IPS-NIHi7 (cell line): ENCODE measurements at regions not wholly inside any gene's neighbourhood (a gene's known extent, or its start where the extent isn't known, plus 50 kb on each side); places are given as distances from the start of the nearest gene placed in this dataset.
"Not testable (repeated sequence)": the region's sequence is repeated elsewhere in the genome, so short reads cannot be mapped to it uniquely, and the experiment has no call there.

Source experiments
- DNase-seq: peaks from one replicate; pipeline ENCODE4 v3.0.0; 2012; ENCODE audit warnings: mixed read lengths; ENCODE audit errors: extremely low spot score

- no peak for DNase-seq
Measured at GRCh38 chrX:55981603-55982002, 250.6 kb upstream of the KLF8 start.

GRCh38 chrX:55996649-55997048, 235.5 kb upstream of the KLF8 start:
- no peak for DNase-seq

- no peak for DNase-seq
Measured at GRCh38 chrX:56000174-56000573, 232.0 kb upstream of the KLF8 start.

- DNase-seq = no peak
Measured at GRCh38 chrX:56000729-56001128, 231.4 kb upstream of the KLF8 start.

- DNase-seq = no peak
Measured at GRCh38 chrX:56025872-56026571, 206.1 kb upstream of the KLF8 start.

GRCh38 chrX:56026815-56027214, 205.3 kb upstream of the KLF8 start:
- no peak for DNase-seq

GRCh38 chrX:56029188-56029587, 203.0 kb upstream of the KLF8 start:
- DNase-seq = no peak

- no peak for DNase-seq
Measured at GRCh38 chrX:56029691-56030090, 202.5 kb upstream of the KLF8 start.

GRCh38 chrX:56031409-56031808, 200.7 kb upstream of the KLF8 start:
- no peak for DNase-seq

GRCh38 chrX:56033495-56034180, 198.5 kb upstream of the KLF8 start:
- DNase-seq = no peak

GRCh38 chrX:56052673-56053330, 179.4 kb upstream of the KLF8 start:
- not testable (repeated sequence) for DNase-seq

GRCh38 chrX:56057325-56057724, 174.8 kb upstream of the KLF8 start:
- no peak for DNase-seq

GRCh38 chrX:56066016-56066415, 166.1 kb upstream of the KLF8 start:
- DNase-seq = no peak

GRCh38 chrX:56068274-56068758, 163.8 kb upstream of the KLF8 start:
- DNase-seq = no peak

- DNase-seq = no peak
Measured at GRCh38 chrX:56069299-56069931, 162.7 kb upstream of the KLF8 start.

GRCh38 chrX:56089376-56089775, 142.8 kb upstream of the KLF8 start:
- DNase-seq = no peak

- no peak for DNase-seq
Measured at GRCh38 chrX:56099271-56099670, 132.9 kb upstream of the KLF8 start.

- DNase-seq = no peak
Measured at GRCh38 chrX:56107320-56107719, 124.8 kb upstream of the KLF8 start.

GRCh38 chrX:56113785-56114436, 118.2 kb upstream of the KLF8 start:
- peak; percentile 26 for DNase-seq

GRCh38 chrX:56114437-56114787, 117.7 kb upstream of the KLF8 start:
- DNase-seq = no peak

GRCh38 chrX:56120242-56120641, 111.9 kb upstream of the KLF8 start:
- no peak for DNase-seq

- DNase-seq = no peak
Measured at GRCh38 chrX:56125946-56126345, 106.2 kb upstream of the KLF8 start.
